Progenitor cell of endocrine pancreas (in vitro differentiated cells): ENCODE measurements at regions not wholly inside any gene's neighbourhood (a gene's known extent, or its start where the extent isn't known, plus 50 kb on each side); places are given as distances from the start of the nearest gene placed in this dataset.

Experiments
- DNase-seq: peaks from one replicate; pipeline ENCODE4 v3.0.0; 2021; ENCODE audit warnings: low spot score; ENCODE audit not compliant: unreplicated experiment
- H3K27ac Mint-ChIP-seq: 2 replicates; pipeline ENCODE4 v1.8.0; 2021; ENCODE audit warnings: mild to moderate bottlenecking, moderate library complexity, mixed read lengths
- H3K27me3 Mint-ChIP-seq: 2 replicates; pipeline ENCODE4 v1.8.0; 2021; ENCODE audit warnings: mixed read lengths
- H3K36me3 Mint-ChIP-seq: 2 replicates; pipeline ENCODE4 v1.8.0; 2022; ENCODE audit warnings: mixed read lengths; ENCODE audit not compliant: insufficient read depth
- H3K4me1 Mint-ChIP-seq: 2 replicates; pipeline ENCODE4 v1.8.0; 2021; ENCODE audit warnings: low read depth, mixed read lengths
- H3K4me3 Mint-ChIP-seq: 2 replicates; pipeline ENCODE4 v1.8.0; 2021; ENCODE audit warnings: low read depth, mild to moderate bottlenecking, moderate library complexity, mixed read lengths
- H3K9me3 Mint-ChIP-seq: 2 replicates; pipeline ENCODE4 v1.8.0; 2021; ENCODE audit warnings: low read depth, mixed read lengths
- TF ChIP-seq, protein P1 (sequence below): fragments of 200-600 bp; sonication (generic); IDR thresholded peaks from one replicate; pipeline ENCODE4 v1.5.0; 2021; ENCODE audit warnings: antibody characterized with exemption, mild to moderate bottlenecking; ENCODE audit not compliant: unreplicated experiment

DNA sequence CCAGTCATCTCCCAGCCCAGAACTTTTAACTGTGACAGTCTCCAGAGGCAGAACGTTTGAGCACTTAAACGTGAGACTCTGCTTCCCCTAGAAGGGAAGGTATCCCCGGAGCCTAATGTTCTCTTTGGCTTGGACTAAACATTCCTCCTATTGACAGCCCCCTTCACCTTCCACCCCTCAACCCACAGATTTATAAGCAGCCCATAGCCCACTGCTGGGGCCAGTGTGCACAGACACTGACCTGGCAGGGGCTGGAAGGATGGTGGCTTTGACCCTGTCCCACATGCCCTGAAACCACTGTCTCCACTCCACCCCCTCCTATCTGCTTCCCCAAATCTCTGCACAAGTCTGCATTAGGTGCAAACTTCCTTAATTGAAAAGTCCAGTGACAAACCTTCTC, 715.0 kb upstream of the IGFBP3 start:
- no peak for DNase-seq
- Mint-ChIP-seq H3K9me3 (no peaks in the 10 kb centered on the region), H3K27me3 (no peaks in the 10 kb centered on the region), H3K4me1 (no peaks in the 10 kb centered on the region), H3K4me3 (no peak overlapping the region), H3K36me3 (no peaks in the 10 kb centered on the region), H3K27ac (no peak overlapping the region)
- TF ChIP-seq, protein P1, sequence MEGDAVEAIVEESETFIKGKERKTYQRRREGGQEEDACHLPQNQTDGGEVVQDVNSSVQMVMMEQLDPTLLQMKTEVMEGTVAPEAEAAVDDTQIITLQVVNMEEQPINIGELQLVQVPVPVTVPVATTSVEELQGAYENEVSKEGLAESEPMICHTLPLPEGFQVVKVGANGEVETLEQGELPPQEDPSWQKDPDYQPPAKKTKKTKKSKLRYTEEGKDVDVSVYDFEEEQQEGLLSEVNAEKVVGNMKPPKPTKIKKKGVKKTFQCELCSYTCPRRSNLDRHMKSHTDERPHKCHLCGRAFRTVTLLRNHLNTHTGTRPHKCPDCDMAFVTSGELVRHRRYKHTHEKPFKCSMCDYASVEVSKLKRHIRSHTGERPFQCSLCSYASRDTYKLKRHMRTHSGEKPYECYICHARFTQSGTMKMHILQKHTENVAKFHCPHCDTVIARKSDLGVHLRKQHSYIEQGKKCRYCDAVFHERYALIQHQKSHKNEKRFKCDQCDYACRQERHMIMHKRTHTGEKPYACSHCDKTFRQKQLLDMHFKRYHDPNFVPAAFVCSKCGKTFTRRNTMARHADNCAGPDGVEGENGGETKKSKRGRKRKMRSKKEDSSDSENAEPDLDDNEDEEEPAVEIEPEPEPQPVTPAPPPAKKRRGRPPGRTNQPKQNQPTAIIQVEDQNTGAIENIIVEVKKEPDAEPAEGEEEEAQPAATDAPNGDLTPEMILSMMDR, result no peak

DNA sequence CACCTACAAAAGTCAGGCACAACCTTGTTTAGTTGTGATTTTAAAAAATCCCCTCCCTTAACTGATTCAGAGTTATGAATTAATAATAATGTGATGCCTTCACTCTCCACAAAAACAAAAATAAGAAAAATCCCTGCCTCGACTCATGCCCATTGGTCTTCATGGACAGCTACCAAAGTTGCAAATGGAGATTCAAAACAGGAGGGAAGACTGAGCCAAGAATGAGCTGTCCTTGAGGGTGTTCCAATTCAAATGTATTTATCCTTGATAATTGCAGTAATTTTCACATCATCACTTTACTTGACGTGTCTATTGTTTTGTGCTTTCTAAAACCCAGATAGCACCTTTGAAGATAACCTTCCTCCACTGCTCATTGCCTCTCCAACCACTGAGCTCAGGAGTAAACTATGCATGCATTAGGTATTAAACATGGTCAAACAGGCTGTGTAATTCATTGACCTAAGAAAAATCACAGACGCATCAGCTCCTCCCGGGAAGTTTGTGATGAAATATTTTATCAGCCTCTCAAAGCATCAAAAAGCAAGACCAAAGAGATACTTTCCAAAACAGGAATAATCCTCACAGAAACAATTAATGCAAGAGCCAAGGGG, 712.7 kb upstream of the IGFBP3 start:
- Mint-ChIP-seq H3K27ac (no peak overlapping the region), H3K4me1 (no peaks in the 10 kb centered on the region), H3K27me3 (no peaks in the 10 kb centered on the region), H3K4me3 (no peak overlapping the region), H3K36me3 (no peaks in the 10 kb centered on the region), H3K9me3 (no peaks in the 10 kb centered on the region)
- DNase-seq, result no peak
- TF ChIP-seq, protein P1, result no peak

DNA sequence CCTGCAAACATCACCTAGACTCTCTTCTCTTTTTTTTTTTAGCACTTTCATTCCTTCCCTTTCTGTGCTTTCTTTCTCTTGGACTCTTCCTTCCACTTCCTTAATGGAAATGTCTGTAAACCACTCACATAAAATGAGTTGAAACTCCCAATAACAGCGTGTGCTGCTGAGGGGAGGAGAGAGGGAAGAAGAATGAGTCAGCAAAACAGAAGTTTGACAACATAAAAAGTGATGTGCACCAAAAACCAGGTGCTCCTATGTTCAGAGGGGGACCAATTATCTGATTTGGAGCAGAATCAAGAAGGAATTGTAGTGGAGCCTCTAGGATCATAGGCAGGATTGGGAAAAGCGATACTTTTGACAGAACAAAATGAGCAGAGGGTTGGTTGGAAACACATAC, 712.1 kb upstream of the IGFBP3 start:
- no peak overlapping the region for H3K4me3 Mint-ChIP-seq
- H3K36me3 Mint-ChIP-seq, result no peaks in the 10 kb centered on the region
- H3K9me3 Mint-ChIP-seq, result no peaks in the 10 kb centered on the region
- DNase-seq, result no peak
- H3K27ac Mint-ChIP-seq, result no peak overlapping the region
- TF ChIP-seq, protein P1, result no peak
- H3K27me3 Mint-ChIP-seq, result no peaks in the 10 kb centered on the region
- no peaks in the 10 kb centered on the region for H3K4me1 Mint-ChIP-seq

DNA sequence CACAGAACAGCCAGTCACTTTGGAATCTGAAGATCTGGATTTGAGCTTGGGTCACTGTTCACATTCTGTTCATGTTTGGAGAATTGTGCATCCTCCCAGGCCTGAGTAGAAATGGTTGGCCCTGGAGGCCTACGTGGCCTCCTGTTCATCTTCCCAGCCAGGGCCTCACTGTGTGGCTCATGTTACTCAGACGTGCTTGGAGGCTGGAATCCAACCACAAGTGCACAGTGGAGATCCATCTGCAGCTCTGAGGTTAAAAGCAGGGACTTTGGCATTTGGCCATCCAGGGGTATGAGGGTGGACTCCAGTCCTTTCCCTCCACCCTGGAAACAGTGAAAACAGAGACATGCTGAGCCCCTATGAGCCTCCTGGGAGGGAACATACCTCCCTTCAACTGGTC, 709.0 kb upstream of the IGFBP3 start:
- no peak overlapping the region for H3K27ac Mint-ChIP-seq
- H3K4me3 Mint-ChIP-seq, result no peak overlapping the region
- TF ChIP-seq, protein P1, result no peak
- no peaks in the 10 kb centered on the region for H3K27me3 Mint-ChIP-seq
- DNase-seq, result no peak
- no peaks in the 10 kb centered on the region for H3K4me1 Mint-ChIP-seq
- H3K36me3 Mint-ChIP-seq, result no peaks in the 10 kb centered on the region
- H3K9me3 Mint-ChIP-seq, result no peaks in the 10 kb centered on the region

DNA sequence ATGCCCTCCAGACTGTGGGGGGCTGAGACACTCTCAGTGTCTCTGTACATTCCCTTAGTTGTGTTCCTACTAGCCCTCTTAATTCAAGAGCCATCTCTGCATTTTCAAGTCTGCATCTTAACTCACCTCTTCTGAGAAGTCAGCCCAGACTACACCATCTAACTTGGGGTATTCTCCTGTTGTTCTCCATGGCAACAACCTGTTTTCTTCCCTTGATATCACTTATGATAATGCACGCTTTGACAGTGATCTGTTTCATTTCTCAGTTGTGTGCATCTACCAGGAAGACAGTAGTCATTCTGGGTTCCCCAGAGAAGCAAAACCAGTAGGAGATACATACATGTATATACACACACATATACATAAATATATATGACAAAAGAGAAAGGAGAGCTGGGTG, 707.3 kb upstream of the IGFBP3 start:
- no peak for DNase-seq
- no peak overlapping the region for H3K27ac Mint-ChIP-seq
- H3K36me3 Mint-ChIP-seq, result no peaks in the 10 kb centered on the region
- H3K4me1 Mint-ChIP-seq, result no peaks in the 10 kb centered on the region
- H3K9me3 Mint-ChIP-seq, result no peaks in the 10 kb centered on the region
- TF ChIP-seq, protein P1, result no peak
- H3K4me3 Mint-ChIP-seq, result no peak overlapping the region
- no peaks in the 10 kb centered on the region for H3K27me3 Mint-ChIP-seq
